ENCODE measurements at regions not wholly inside any gene's neighbourhood (a gene's known extent, or its start where the extent isn't known, plus 50 kb on each side); places are given as distances from the start of the nearest gene placed in this dataset.

DNA sequence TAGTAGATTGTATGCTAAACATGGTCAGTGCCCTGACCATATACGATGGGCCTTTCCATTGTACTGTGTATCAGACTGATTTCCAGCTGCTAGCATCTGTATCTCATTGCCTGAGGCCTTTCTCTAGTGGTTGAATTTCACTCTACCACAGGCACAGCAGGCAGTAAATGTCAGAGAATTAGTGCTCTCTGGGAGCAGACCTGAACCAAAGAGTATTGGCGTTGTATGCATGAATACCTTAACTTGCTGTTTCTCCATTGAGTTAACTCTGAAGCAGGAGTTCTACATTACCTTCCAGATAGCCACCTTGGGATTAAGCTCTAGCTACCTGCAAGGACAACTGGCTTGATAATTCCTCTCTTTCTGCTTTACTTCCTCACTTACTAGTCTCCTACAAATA, 439.2 kb upstream of the EPHA3 start:
- no peaks in the 10 kb centered on the region for H3K79me1 ChIP-seq (ENCODE audit: low read length)
- H2BK12ac ChIP-seq (ENCODE audit: low read length) = no peak overlapping the region
- H3K79me2 ChIP-seq (ENCODE audit: control insufficient read depth, insufficient read depth, low read length, poor library complexity) = no peaks in the 10 kb centered on the region
- H3K4me2 ChIP-seq (ENCODE audit: low read length) = no peak overlapping the region
- DNase-seq = no peak
- no peak overlapping the region for H4K8ac ChIP-seq (ENCODE audit: low read depth, low read length)
- H4K12ac ChIP-seq (ENCODE audit: low read depth, low read length) = no peak overlapping the region
- no peak overlapping the region for H2BK5ac ChIP-seq (ENCODE audit: low read depth, low read length, poor library complexity)
- no CpG with 5 or more reads among the region's 2 CpGs for WGBS (ENCODE audit: extremely low coverage, insufficient coverage, insufficient read length)
- H4K91ac ChIP-seq (ENCODE audit: low read depth, low read length) = no peak overlapping the region
- no peak overlapping the region for H2AK5ac ChIP-seq (ENCODE audit: low read length)
- H3K14ac ChIP-seq (ENCODE audit: low read length) = no peak overlapping the region
- H3K4me3 ChIP-seq (ENCODE audit: low read depth, low read length) = no peak overlapping the region
- no peaks in the 10 kb centered on the region for H3K9me3 ChIP-seq (ENCODE audit: insufficient read depth, low read depth, low read length)
- no peak overlapping the region for H3K4ac ChIP-seq (ENCODE audit: low read depth, low read length)
- no peak overlapping the region for H2AFZ ChIP-seq (ENCODE audit: insufficient read depth, low read length, poor library complexity)
- no peak overlapping the region for H3K27ac ChIP-seq (ENCODE audit: low read depth, low read length)
- H3K23ac ChIP-seq (ENCODE audit: low read length) = no peak overlapping the region
- no peaks in the 10 kb centered on the region for H3K27me3 ChIP-seq (ENCODE audit: insufficient read depth, low read length)
- no peak overlapping the region for H3K9ac ChIP-seq (ENCODE audit: low read length)
- no peak overlapping the region for H2BK120ac ChIP-seq (ENCODE audit: insufficient read depth, low read length, poor library complexity)
- H3K36me3 ChIP-seq (ENCODE audit: control insufficient read depth in 1 of 2, insufficient read depth in 2 of 2, low read length in 2 of 2) = no peaks in the 10 kb centered on the region
- H3K4me1 ChIP-seq (ENCODE audit: control insufficient read depth in 1 of 2, insufficient read depth in 2 of 2, low read length in 2 of 2) = no peaks in the 10 kb centered on the region
- no peak overlapping the region for H3K18ac ChIP-seq (ENCODE audit: low read length)

DNA sequence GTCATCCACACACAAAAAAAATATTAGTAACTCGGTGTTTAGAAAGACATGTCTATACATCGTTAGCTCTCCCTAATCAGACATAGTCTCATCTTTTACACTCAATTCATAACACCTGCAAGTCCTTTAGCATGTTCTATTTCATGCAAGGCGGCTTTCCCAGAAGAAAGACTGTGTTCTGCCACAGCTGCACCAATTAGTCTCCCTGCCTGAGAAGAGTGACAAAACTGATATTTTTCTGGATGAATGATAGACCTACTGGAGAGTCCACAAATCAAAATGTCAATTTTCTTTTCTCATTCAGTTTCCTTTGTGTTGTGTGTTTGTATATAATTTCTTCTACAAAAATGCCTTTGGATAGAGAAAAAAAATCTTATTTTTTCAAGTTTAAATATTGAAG, 435.8 kb upstream of the EPHA3 start:
- no peak overlapping the region for H3K4me2 ChIP-seq (ENCODE audit: low read length)
- H3K18ac ChIP-seq (ENCODE audit: low read length) = no peak overlapping the region
- no peak overlapping the region for H2AK5ac ChIP-seq (ENCODE audit: low read length)
- no peaks in the 10 kb centered on the region for H3K79me1 ChIP-seq (ENCODE audit: low read length)
- no peak overlapping the region for H3K4me3 ChIP-seq (ENCODE audit: low read depth, low read length)
- H3K9ac ChIP-seq (ENCODE audit: low read length) = no peak overlapping the region
- no peak overlapping the region for H3K4ac ChIP-seq (ENCODE audit: low read depth, low read length)
- no peak for DNase-seq
- H3K79me2 ChIP-seq (ENCODE audit: control insufficient read depth, insufficient read depth, low read length, poor library complexity) = no peaks in the 10 kb centered on the region
- no peak overlapping the region for H3K14ac ChIP-seq (ENCODE audit: low read length)
- H3K36me3 ChIP-seq (ENCODE audit: control insufficient read depth in 1 of 2, insufficient read depth in 2 of 2, low read length in 2 of 2) = no peaks in the 10 kb centered on the region
- H4K91ac ChIP-seq (ENCODE audit: low read depth, low read length) = no peak overlapping the region
- no peak overlapping the region for H2BK5ac ChIP-seq (ENCODE audit: low read depth, low read length, poor library complexity)
- no peak overlapping the region for H3K27ac ChIP-seq (ENCODE audit: low read depth, low read length)
- no peaks in the 10 kb centered on the region for H3K4me1 ChIP-seq (ENCODE audit: control insufficient read depth in 1 of 2, insufficient read depth in 2 of 2, low read length in 2 of 2)
- no peaks in the 10 kb centered on the region for H3K9me3 ChIP-seq (ENCODE audit: insufficient read depth, low read depth, low read length)
- H4K12ac ChIP-seq (ENCODE audit: low read depth, low read length) = no peak overlapping the region
- no peak overlapping the region for H3K23ac ChIP-seq (ENCODE audit: low read length)
- no peak overlapping the region for H2BK120ac ChIP-seq (ENCODE audit: insufficient read depth, low read length, poor library complexity)
- no peak overlapping the region for H4K8ac ChIP-seq (ENCODE audit: low read depth, low read length)
- no peaks in the 10 kb centered on the region for H3K27me3 ChIP-seq (ENCODE audit: insufficient read depth, low read length)
- H2AFZ ChIP-seq (ENCODE audit: insufficient read depth, low read length, poor library complexity) = no peak overlapping the region
- H2BK12ac ChIP-seq (ENCODE audit: low read length) = no peak overlapping the region
- no CpG with 5 or more reads among the region's 3 CpGs for WGBS (ENCODE audit: extremely low coverage, insufficient coverage, insufficient read length)

GRCh38 chr3:88677298-88677697, 430.1 kb upstream of the EPHA3 start:
- Histone ChIP-seq H3K27me3 (ENCODE audit: insufficient read depth, low read length) (no peaks in the 10 kb centered on the region), H3K23ac (ENCODE audit: low read length) (no peak overlapping the region), H2AFZ (ENCODE audit: insufficient read depth, low read length, poor library complexity) (no peak overlapping the region), H3K4me3 (ENCODE audit: low read depth, low read length) (no peak overlapping the region), H3K79me1 (ENCODE audit: low read length) (no peaks in the 10 kb centered on the region), H3K27ac (ENCODE audit: low read depth, low read length) (no peak overlapping the region), H3K4me2 (ENCODE audit: low read length) (no peak overlapping the region), H2BK12ac (ENCODE audit: low read length) (no peak overlapping the region), H4K12ac (ENCODE audit: low read depth, low read length) (no peak overlapping the region), H3K4ac (ENCODE audit: low read depth, low read length) (no peak overlapping the region), H3K18ac (ENCODE audit: low read length) (no peak overlapping the region), H4K91ac (ENCODE audit: low read depth, low read length) (no peak overlapping the region), H3K36me3 (ENCODE audit: control insufficient read depth in 1 of 2, insufficient read depth in 2 of 2, low read length in 2 of 2) (no peaks in the 10 kb centered on the region), H3K9ac (ENCODE audit: low read length) (no peak overlapping the region), H2BK120ac (ENCODE audit: insufficient read depth, low read length, poor library complexity) (no peak overlapping the region), H3K4me1 (ENCODE audit: control insufficient read depth in 1 of 2, insufficient read depth in 2 of 2, low read length in 2 of 2) (no peaks in the 10 kb centered on the region), H3K79me2 (ENCODE audit: control insufficient read depth, insufficient read depth, low read length, poor library complexity) (no peaks in the 10 kb centered on the region), H4K8ac (ENCODE audit: low read depth, low read length) (no peak overlapping the region), H2BK5ac (ENCODE audit: low read depth, low read length, poor library complexity) (no peak overlapping the region), H3K9me3 (ENCODE audit: insufficient read depth, low read depth, low read length) (no peaks in the 10 kb centered on the region), H3K14ac (ENCODE audit: low read length) (no peak overlapping the region), H2AK5ac (ENCODE audit: low read length) (no peak overlapping the region)
- no peak for DNase-seq
- no CpG with 5 or more reads among the region's 1 CpG for WGBS (ENCODE audit: extremely low coverage, insufficient coverage, insufficient read length)

DNA sequence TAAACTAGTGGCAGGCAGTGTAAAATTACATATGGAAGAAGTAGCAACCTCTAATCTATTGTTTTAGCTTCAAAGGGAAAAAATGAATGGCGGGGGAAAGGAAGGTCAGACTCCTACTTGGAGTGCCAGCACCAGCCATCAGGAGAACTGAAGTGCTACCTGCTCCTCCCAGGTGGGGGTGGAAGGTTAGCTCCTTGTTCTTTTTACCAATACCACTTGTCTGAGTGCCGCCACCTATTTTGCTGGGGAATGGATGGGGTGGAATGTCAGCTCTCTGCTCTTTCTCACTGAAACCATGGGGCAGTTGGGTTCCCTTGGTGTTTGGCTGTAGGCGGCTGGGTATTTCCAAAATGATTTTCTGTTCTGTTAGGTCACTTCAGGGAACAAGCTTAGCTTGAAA, 428.7 kb upstream of the EPHA3 start:
- H3K36me3 ChIP-seq (ENCODE audit: control insufficient read depth in 1 of 2, insufficient read depth in 2 of 2, low read length in 2 of 2) = no peaks in the 10 kb centered on the region
- H2BK12ac ChIP-seq (ENCODE audit: low read length) = no peak overlapping the region
- H3K27me3 ChIP-seq (ENCODE audit: insufficient read depth, low read length) = no peaks in the 10 kb centered on the region
- no peaks in the 10 kb centered on the region for H3K79me2 ChIP-seq (ENCODE audit: control insufficient read depth, insufficient read depth, low read length, poor library complexity)
- no peak overlapping the region for H3K18ac ChIP-seq (ENCODE audit: low read length)
- no peak overlapping the region for H4K12ac ChIP-seq (ENCODE audit: low read depth, low read length)
- H4K8ac ChIP-seq (ENCODE audit: low read depth, low read length) = no peak overlapping the region
- no peak overlapping the region for H2AFZ ChIP-seq (ENCODE audit: insufficient read depth, low read length, poor library complexity)
- DNase-seq = no peak
- no peak overlapping the region for H3K9ac ChIP-seq (ENCODE audit: low read length)
- no peak overlapping the region for H3K4ac ChIP-seq (ENCODE audit: low read depth, low read length)
- H2AK5ac ChIP-seq (ENCODE audit: low read length) = no peak overlapping the region
- H3K4me1 ChIP-seq (ENCODE audit: control insufficient read depth in 1 of 2, insufficient read depth in 2 of 2, low read length in 2 of 2) = no peaks in the 10 kb centered on the region
- no peak overlapping the region for H2BK120ac ChIP-seq (ENCODE audit: insufficient read depth, low read length, poor library complexity)
- H4K91ac ChIP-seq (ENCODE audit: low read depth, low read length) = no peak overlapping the region
- no peak overlapping the region for H3K23ac ChIP-seq (ENCODE audit: low read length)
- no peak overlapping the region for H3K4me2 ChIP-seq (ENCODE audit: low read length)
- H3K14ac ChIP-seq (ENCODE audit: low read length) = no peak overlapping the region
- H3K27ac ChIP-seq (ENCODE audit: low read depth, low read length) = no peak overlapping the region
- H2BK5ac ChIP-seq (ENCODE audit: low read depth, low read length, poor library complexity) = no peak overlapping the region
- no peak overlapping the region for H3K4me3 ChIP-seq (ENCODE audit: low read depth, low read length)
- no CpG with 5 or more reads among the region's 3 CpGs for WGBS (ENCODE audit: extremely low coverage, insufficient coverage, insufficient read length)
- no peaks in the 10 kb centered on the region for H3K79me1 ChIP-seq (ENCODE audit: low read length)
- H3K9me3 ChIP-seq (ENCODE audit: insufficient read depth, low read depth, low read length) = no peaks in the 10 kb centered on the region

Measured in trophoblast cell (in vitro differentiated cells and primary cell).